Adipocyte (in vitro differentiated cells): ENCODE measurements at regions not wholly inside any gene's neighbourhood (a gene's known extent, or its start where the extent isn't known, plus 50 kb on each side); places are given as distances from the start of the nearest gene placed in this dataset.

Experiments used
- DNase-seq: peaks from one replicate; pipeline ENCODE4 v3.0.0-alpha.2; 2015; ENCODE audit warnings: low read depth
- H3K27me3 ChIP-seq: replicated peaks from 2 replicates; pipeline ENCODE4 v1.7.0; 2013; ENCODE audit warnings: mild to moderate bottlenecking, low read length, moderate library complexity; ENCODE audit not compliant: control insufficient read depth, insufficient read depth
- H3K36me3 ChIP-seq: 2 replicates; pipeline ENCODE4 v1.7.0; 2013; ENCODE audit warnings: low read length, mild to moderate bottlenecking, moderate library complexity; ENCODE audit not compliant: control insufficient read depth, insufficient read depth, severe bottlenecking
- H3K4me1 ChIP-seq: 2 replicates; pipeline ENCODE4 v1.7.0; 2013; ENCODE audit warnings: mild to moderate bottlenecking, low read length, moderate library complexity; ENCODE audit not compliant: control insufficient read depth, insufficient read depth
- H3K4me3 ChIP-seq: 2 replicates; pipeline ENCODE4 v1.7.0; 2013; ENCODE audit warnings: mild to moderate bottlenecking, low read length, moderate library complexity
- H3K9ac ChIP-seq: 2 replicates; pipeline ENCODE4 v1.7.0; 2013; ENCODE audit warnings: mild to moderate bottlenecking, low read length, moderate library complexity
- H3K9me3 ChIP-seq: 2 replicates; pipeline ENCODE4 v1.7.0; 2013; ENCODE audit warnings: mild to moderate bottlenecking, low read length, moderate library complexity; ENCODE audit not compliant: control insufficient read depth

- DNase-seq = no peak
- no peak overlapping the region for H3K4me3 ChIP-seq
- H3K9ac ChIP-seq = no peak overlapping the region
- no peaks in the 10 kb centered on the region for H3K36me3 ChIP-seq
- H3K27me3 ChIP-seq = no peaks in the 10 kb centered on the region
- peaks cover 20% of the 10 kb centered on the region for H3K4me1 ChIP-seq
- no peaks in the 10 kb centered on the region for H3K9me3 ChIP-seq
Measured at GRCh38 chr4:141430686-141431085, 205.7 kb upstream of the IL15 start.

GRCh38 chr4:141432000-141432712 lies 204.2 kb upstream of the IL15 start:
- DNase-seq = peak; percentile 55
- Histone ChIP-seq H3K9me3 (no peaks in the 10 kb centered on the region), H3K27me3 (no peaks in the 10 kb centered on the region), H3K4me1 (peaks cover 31% of the 10 kb centered on the region), H3K4me3 (no peak overlapping the region), H3K9ac (no peak overlapping the region), H3K36me3 (no peaks in the 10 kb centered on the region)

- DNase-seq = peak; percentile 60
- H3K27me3 ChIP-seq = no peaks in the 10 kb centered on the region
- peak overlapping the region; percentile 56 for H3K9ac ChIP-seq
- no peaks in the 10 kb centered on the region for H3K36me3 ChIP-seq
- peaks cover 34% of the 10 kb centered on the region for H3K4me1 ChIP-seq
- H3K9me3 ChIP-seq = no peaks in the 10 kb centered on the region
- peak overlapping the region; percentile 63 for H3K4me3 ChIP-seq
Measured at GRCh38 chr4:141435446-141436225, 200.7 kb upstream of the IL15 start.

GRCh38 chr4:141439223-141439622 lies 197.2 kb upstream of the IL15 start:
- Histone ChIP-seq H3K9ac (no peak overlapping the region), H3K4me1 (peaks cover 25% of the 10 kb centered on the region), H3K36me3 (no peaks in the 10 kb centered on the region), H3K4me3 (no peak overlapping the region), H3K9me3 (no peaks in the 10 kb centered on the region), H3K27me3 (no peaks in the 10 kb centered on the region)
- no peak for DNase-seq

GRCh38 chr4:141447761-141448160 lies 188.6 kb upstream of the IL15 start:
- H3K4me1 ChIP-seq = no peaks in the 10 kb centered on the region
- H3K9ac ChIP-seq = no peak overlapping the region
- no peaks in the 10 kb centered on the region for H3K27me3 ChIP-seq
- H3K9me3 ChIP-seq = no peaks in the 10 kb centered on the region
- H3K36me3 ChIP-seq = no peaks in the 10 kb centered on the region
- DNase-seq = no peak
- H3K4me3 ChIP-seq = no peak overlapping the region

GRCh38 chr4:141448490-141448889 lies 187.9 kb upstream of the IL15 start:
- H3K9ac ChIP-seq = no peak overlapping the region
- no peaks in the 10 kb centered on the region for H3K4me1 ChIP-seq
- H3K27me3 ChIP-seq = no peaks in the 10 kb centered on the region
- no peaks in the 10 kb centered on the region for H3K36me3 ChIP-seq
- H3K4me3 ChIP-seq = no peak overlapping the region
- no peaks in the 10 kb centered on the region for H3K9me3 ChIP-seq
- no peak for DNase-seq

GRCh38 chr4:141449927-141450326 lies 186.5 kb upstream of the IL15 start:
- no peaks in the 10 kb centered on the region for H3K36me3 ChIP-seq
- H3K9ac ChIP-seq = no peak overlapping the region
- no peaks in the 10 kb centered on the region for H3K4me1 ChIP-seq
- H3K4me3 ChIP-seq = no peak overlapping the region
- no peaks in the 10 kb centered on the region for H3K9me3 ChIP-seq
- no peak for DNase-seq
- no peaks in the 10 kb centered on the region for H3K27me3 ChIP-seq

- Histone ChIP-seq H3K27me3 (no peaks in the 10 kb centered on the region), H3K4me1 (peaks cover 4% of the 10 kb centered on the region), H3K4me3 (no peak overlapping the region), H3K36me3 (no peaks in the 10 kb centered on the region), H3K9ac (no peak overlapping the region), H3K9me3 (no peaks in the 10 kb centered on the region)
- no peak for DNase-seq
Measured at GRCh38 chr4:141455651-141456050, 180.7 kb upstream of the IL15 start.

GRCh38 chr4:141457653-141458052 lies 178.7 kb upstream of the IL15 start:
- Histone ChIP-seq H3K36me3 (no peaks in the 10 kb centered on the region), H3K4me1 (peaks cover 9% of the 10 kb centered on the region), H3K4me3 (no peak overlapping the region), H3K9me3 (no peaks in the 10 kb centered on the region), H3K27me3 (no peaks in the 10 kb centered on the region), H3K9ac (no peak overlapping the region)
- DNase-seq = no peak

- Histone ChIP-seq H3K4me3 (no peak overlapping the region), H3K9ac (no peak overlapping the region), H3K9me3 (no peaks in the 10 kb centered on the region), H3K36me3 (no peaks in the 10 kb centered on the region), H3K27me3 (no peaks in the 10 kb centered on the region), H3K4me1 (peaks cover 9% of the 10 kb centered on the region)
- DNase-seq = no peak
Measured at GRCh38 chr4:141458501-141458900, 177.9 kb upstream of the IL15 start.

- DNase-seq = no peak
- no peaks in the 10 kb centered on the region for H3K36me3 ChIP-seq
- H3K9ac ChIP-seq = no peak overlapping the region
- no peaks in the 10 kb centered on the region for H3K27me3 ChIP-seq
- no peak overlapping the region for H3K4me3 ChIP-seq
- no peaks in the 10 kb centered on the region for H3K9me3 ChIP-seq
- H3K4me1 ChIP-seq = peaks cover 9% of the 10 kb centered on the region
Measured at GRCh38 chr4:141459020-141459419, 177.4 kb upstream of the IL15 start.
